Stimulated activated naive CD8-positive, alpha-beta T cell treated with anti-CD3 and anti-CD28 coated beads, Interleukin-15, Interleukin-2, amounts not matched to agents 100 ng/mL and 50 ng/mL, for 24 hours (primary cell): ENCODE measurements at regions not wholly inside any gene's neighbourhood (a gene's known extent, or its start where the extent isn't known, plus 50 kb on each side); places are given as distances from the start of the nearest gene placed in this dataset.
"Not testable (repeated sequence)": the region's sequence is repeated elsewhere in the genome, so short reads cannot be mapped to it uniquely, and the experiment has no call there.

Source experiments
- H3K27ac Mint-ChIP-seq: one replicate; pipeline ENCODE4 v1.8.0; 2021; ENCODE audit warnings: mild to moderate bottlenecking, mixed read lengths
- H3K27me3 Mint-ChIP-seq: one replicate; pipeline ENCODE4 v1.8.0; 2021; ENCODE audit warnings: mixed read lengths
- H3K36me3 Mint-ChIP-seq: one replicate; pipeline ENCODE4 v1.8.0; 2021; ENCODE audit warnings: low read depth, mixed read lengths
- H3K4me1 Mint-ChIP-seq: one replicate; pipeline ENCODE4 v1.8.0; 2021; ENCODE audit warnings: low read depth, mixed read lengths
- H3K4me3 Mint-ChIP-seq: one replicate; pipeline ENCODE4 v1.8.0; 2021; ENCODE audit warnings: mild to moderate bottlenecking, mixed read lengths
- H3K9me3 Mint-ChIP-seq: one replicate; pipeline ENCODE4 v1.8.0; 2021; ENCODE audit warnings: mixed read lengths

DNA sequence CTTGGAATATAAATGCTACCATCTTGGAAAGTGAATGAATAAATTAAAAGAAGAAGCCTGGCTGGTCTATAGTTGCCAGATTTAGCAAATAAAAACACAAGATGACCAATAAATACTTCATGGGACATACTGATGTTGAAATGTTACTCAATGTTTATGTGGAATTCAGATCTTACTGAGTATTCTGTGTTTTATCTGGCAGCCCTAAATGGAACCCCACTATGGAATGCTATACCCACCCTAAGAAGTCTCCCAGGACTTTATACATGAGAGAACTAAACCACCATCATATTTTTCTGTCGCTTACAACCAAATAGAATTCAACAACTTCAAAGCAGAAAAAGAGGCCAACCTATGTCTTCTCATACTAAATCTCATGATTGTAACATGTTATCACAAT is 177.6 kb upstream of the HMCN1 start:
- H3K4me1 Mint-ChIP-seq = peaks cover 22% of the 10 kb centered on the region
- H3K36me3 Mint-ChIP-seq = no peaks in the 10 kb centered on the region
- H3K9me3 Mint-ChIP-seq = peaks cover 4% of the 10 kb centered on the region
- H3K27ac Mint-ChIP-seq = no peak overlapping the region
- no peaks in the 10 kb centered on the region for H3K27me3 Mint-ChIP-seq
- H3K4me3 Mint-ChIP-seq = no peak overlapping the region

DNA sequence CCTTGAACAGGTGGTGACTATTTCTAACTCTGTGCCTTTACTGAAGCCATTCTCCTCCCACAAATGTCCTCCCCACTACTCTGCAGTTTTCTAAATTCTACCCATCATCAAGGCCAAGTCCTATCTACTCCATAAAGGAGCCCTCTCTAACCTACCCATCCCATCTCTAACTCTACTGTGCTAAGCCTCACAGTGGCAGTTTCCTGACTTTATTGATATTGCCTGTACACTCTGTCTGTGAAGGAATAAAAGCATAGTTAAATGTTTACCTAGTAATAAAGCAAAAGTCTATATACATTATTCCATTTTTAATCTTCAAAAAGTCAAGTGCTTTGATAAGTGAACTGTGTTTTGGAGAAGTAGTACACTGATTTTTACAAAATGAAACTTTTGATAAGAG is 178.4 kb upstream of the HMCN1 start:
- Mint-ChIP-seq H3K9me3 (peaks cover 4% of the 10 kb centered on the region), H3K4me1 (peaks cover 14% of the 10 kb centered on the region), H3K36me3 (no peaks in the 10 kb centered on the region), H3K4me3 (no peak overlapping the region), H3K27ac (no peak overlapping the region), H3K27me3 (no peaks in the 10 kb centered on the region)

GRCh38 chr1:185551008-185551407 is 183.2 kb upstream of the HMCN1 start:
- no peak overlapping the region for H3K4me3 Mint-ChIP-seq
- H3K27ac Mint-ChIP-seq = no peak overlapping the region
- peaks cover 4% of the 10 kb centered on the region for H3K9me3 Mint-ChIP-seq
- no peaks in the 10 kb centered on the region for H3K4me1 Mint-ChIP-seq
- no peaks in the 10 kb centered on the region for H3K36me3 Mint-ChIP-seq
- no peaks in the 10 kb centered on the region for H3K27me3 Mint-ChIP-seq

- H3K4me1 Mint-ChIP-seq = no peaks in the 10 kb centered on the region
- no peak overlapping the region for H3K4me3 Mint-ChIP-seq
- H3K27me3 Mint-ChIP-seq = no peaks in the 10 kb centered on the region
- peaks cover 4% of the 10 kb centered on the region for H3K9me3 Mint-ChIP-seq
- H3K27ac Mint-ChIP-seq = no peak overlapping the region
- H3K36me3 Mint-ChIP-seq = no peaks in the 10 kb centered on the region
Measured at GRCh38 chr1:185549906-185550305, 184.3 kb upstream of the HMCN1 start.

GRCh38 chr1:185546029-185546428 is 188.2 kb upstream of the HMCN1 start:
- Mint-ChIP-seq H3K9me3 (no peaks in the 10 kb centered on the region), H3K27ac (no peak overlapping the region), H3K4me3 (no peak overlapping the region), H3K36me3 (no peaks in the 10 kb centered on the region), H3K27me3 (no peaks in the 10 kb centered on the region), H3K4me1 (no peaks in the 10 kb centered on the region)

DNA sequence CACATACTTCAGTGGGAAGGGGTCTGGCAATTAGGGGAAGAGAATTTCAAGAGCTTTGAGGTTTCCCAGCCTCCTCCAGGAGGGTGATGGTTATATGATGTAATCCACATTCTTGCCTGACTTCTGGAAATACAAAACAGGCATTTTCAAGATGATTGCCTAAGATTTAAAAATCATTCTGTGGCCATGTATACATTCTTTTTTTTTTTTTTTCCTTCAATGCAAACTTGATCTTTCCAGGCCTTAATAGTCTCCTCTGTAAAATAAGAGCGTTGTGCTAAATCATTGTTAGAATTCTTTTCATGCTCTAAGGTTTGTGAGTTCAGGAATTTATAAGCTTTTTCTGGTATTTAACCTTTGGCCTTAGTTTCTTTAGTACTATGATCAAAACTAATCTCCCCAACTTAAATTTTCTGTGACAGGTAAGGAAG is 192.3 kb upstream of the HMCN1 start:
- Mint-ChIP-seq H3K9me3 (peaks cover 8% of the 10 kb centered on the region), H3K36me3 (no peaks in the 10 kb centered on the region), H3K4me3 (no peak overlapping the region), H3K4me1 (peaks cover 7% of the 10 kb centered on the region), H3K27me3 (no peaks in the 10 kb centered on the region), H3K27ac (no peak overlapping the region)

GRCh38 chr1:185540295-185540694 is 193.9 kb upstream of the HMCN1 start:
- no peak overlapping the region for H3K27ac Mint-ChIP-seq
- peaks cover 8% of the 10 kb centered on the region for H3K9me3 Mint-ChIP-seq
- no peaks in the 10 kb centered on the region for H3K36me3 Mint-ChIP-seq
- H3K4me1 Mint-ChIP-seq = peaks cover 7% of the 10 kb centered on the region
- H3K27me3 Mint-ChIP-seq = no peaks in the 10 kb centered on the region
- no peak overlapping the region for H3K4me3 Mint-ChIP-seq

GRCh38 chr1:185539277-185539943 is 194.8 kb upstream of the HMCN1 start:
- Mint-ChIP-seq H3K27me3 (no peaks in the 10 kb centered on the region), H3K36me3 (no peaks in the 10 kb centered on the region), H3K4me1 (peaks cover 7% of the 10 kb centered on the region), H3K9me3 (peaks cover 8% of the 10 kb centered on the region), H3K4me3 (no peak overlapping the region), H3K27ac (no peak overlapping the region)

DNA sequence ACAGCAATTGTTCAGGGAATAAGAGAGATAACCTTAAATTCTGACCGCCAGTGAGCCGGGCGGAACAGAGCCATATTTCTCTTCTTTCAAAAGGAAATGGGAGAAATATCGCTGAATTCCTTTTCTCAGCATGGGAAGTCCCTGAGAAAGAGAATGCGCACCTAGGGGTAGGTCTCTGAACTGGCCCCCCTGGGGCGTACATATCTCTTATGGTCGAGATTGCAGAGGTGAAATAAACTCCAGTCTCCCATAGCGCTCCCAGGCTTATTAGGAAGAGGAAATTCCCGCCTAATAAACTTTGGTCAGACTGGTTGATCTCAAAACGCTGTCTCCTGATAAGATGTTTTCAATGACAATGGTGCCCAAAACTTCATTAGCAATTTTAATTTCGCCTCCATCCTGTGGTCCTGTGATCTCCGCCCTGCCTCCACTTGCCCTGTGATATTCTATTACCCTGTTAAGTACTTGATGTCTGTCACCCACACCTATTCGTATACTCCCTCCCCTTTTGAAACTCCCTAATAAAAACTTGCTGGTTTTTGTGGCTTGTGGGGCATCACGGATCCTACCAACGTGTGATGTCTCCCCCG is 195.8 kb upstream of the HMCN1 start:
- not testable (repeated sequence) for H3K9me3 Mint-ChIP-seq, H3K36me3 Mint-ChIP-seq, H3K4me1 Mint-ChIP-seq, H3K4me3 Mint-ChIP-seq, H3K27ac Mint-ChIP-seq, H3K27me3 Mint-ChIP-seq

- Mint-ChIP-seq H3K27me3 (no peaks in the 10 kb centered on the region), H3K36me3 (no peaks in the 10 kb centered on the region), H3K9me3 (peaks cover 8% of the 10 kb centered on the region), H3K4me1 (peaks cover 7% of the 10 kb centered on the region), H3K27ac (no peak overlapping the region), H3K4me3 (no peak overlapping the region)
Measured at GRCh38 chr1:185537596-185537995, 196.6 kb upstream of the HMCN1 start.

GRCh38 chr1:185536165-185536920 is 197.8 kb upstream of the HMCN1 start:
- peaks cover 8% of the 10 kb centered on the region for H3K9me3 Mint-ChIP-seq
- H3K36me3 Mint-ChIP-seq = no peaks in the 10 kb centered on the region
- H3K4me3 Mint-ChIP-seq = no peak overlapping the region
- no peaks in the 10 kb centered on the region for H3K27me3 Mint-ChIP-seq
- H3K27ac Mint-ChIP-seq = no peak overlapping the region
- peaks cover 7% of the 10 kb centered on the region for H3K4me1 Mint-ChIP-seq

GRCh38 chr1:185535621-185536020 is 198.6 kb upstream of the HMCN1 start:
- H3K4me3 Mint-ChIP-seq = no peak overlapping the region
- H3K36me3 Mint-ChIP-seq = no peaks in the 10 kb centered on the region
- peaks cover 8% of the 10 kb centered on the region for H3K9me3 Mint-ChIP-seq
- peaks cover 7% of the 10 kb centered on the region for H3K4me1 Mint-ChIP-seq
- H3K27me3 Mint-ChIP-seq = no peaks in the 10 kb centered on the region
- H3K27ac Mint-ChIP-seq = no peak overlapping the region

DNA sequence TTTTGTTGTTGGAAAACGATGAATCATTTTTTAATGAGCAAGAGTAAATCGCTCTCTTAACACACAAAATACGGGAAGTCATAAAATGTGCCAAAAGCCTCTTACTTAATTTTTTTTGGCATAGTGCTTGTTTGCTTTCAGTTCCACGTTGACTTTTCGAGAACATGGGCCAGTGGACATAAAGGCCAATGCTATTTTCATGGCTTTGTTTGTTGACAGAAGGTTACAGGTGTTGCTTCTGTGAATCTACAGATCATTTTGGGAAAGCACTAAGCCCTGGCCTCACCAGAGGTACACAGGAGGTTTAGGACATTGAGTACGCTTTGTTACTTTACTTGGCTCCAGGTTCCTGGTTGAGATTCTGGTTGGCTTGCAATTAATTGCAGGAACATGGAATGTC is 199.4 kb upstream of the HMCN1 start:
- Mint-ChIP-seq H3K4me3 (no peak overlapping the region), H3K4me1 (peaks cover 7% of the 10 kb centered on the region), H3K27ac (no peak overlapping the region), H3K27me3 (no peaks in the 10 kb centered on the region), H3K9me3 (peaks cover 7% of the 10 kb centered on the region), H3K36me3 (no peaks in the 10 kb centered on the region)

GRCh38 chr1:185533596-185533995 is 200.6 kb upstream of the HMCN1 start:
- Mint-ChIP-seq H3K4me1 (no peaks in the 10 kb centered on the region), H3K27ac (no peak overlapping the region), H3K36me3 (no peaks in the 10 kb centered on the region), H3K4me3 (no peak overlapping the region), H3K27me3 (no peaks in the 10 kb centered on the region), H3K9me3 (no peaks in the 10 kb centered on the region)

- Mint-ChIP-seq H3K36me3 (no peaks in the 10 kb centered on the region), H3K27me3 (no peaks in the 10 kb centered on the region), H3K4me3 (no peak overlapping the region), H3K9me3 (no peaks in the 10 kb centered on the region), H3K4me1 (no peaks in the 10 kb centered on the region), H3K27ac (no peak overlapping the region)
Measured at GRCh38 chr1:185532856-185533255, 201.3 kb upstream of the HMCN1 start.
